GM18909 (cell line): ENCODE measurements at regions not wholly inside any gene's neighbourhood (a gene's known extent, or its start where the extent isn't known, plus 50 kb on each side); places are given as distances from the start of the nearest gene placed in this dataset.
"Not testable (repeated sequence)": the region's sequence is repeated elsewhere in the genome, so short reads cannot be mapped to it uniquely, and the experiment has no call there.

Source experiments
- ATAC-seq: cut with Tn5 transposase; IDR thresholded peaks from one replicate; pipeline ENCODE4 v1.9.1; 2021; ENCODE audit warnings: mild to moderate bottlenecking; ENCODE audit not compliant: unreplicated experiment, poor library complexity

DNA sequence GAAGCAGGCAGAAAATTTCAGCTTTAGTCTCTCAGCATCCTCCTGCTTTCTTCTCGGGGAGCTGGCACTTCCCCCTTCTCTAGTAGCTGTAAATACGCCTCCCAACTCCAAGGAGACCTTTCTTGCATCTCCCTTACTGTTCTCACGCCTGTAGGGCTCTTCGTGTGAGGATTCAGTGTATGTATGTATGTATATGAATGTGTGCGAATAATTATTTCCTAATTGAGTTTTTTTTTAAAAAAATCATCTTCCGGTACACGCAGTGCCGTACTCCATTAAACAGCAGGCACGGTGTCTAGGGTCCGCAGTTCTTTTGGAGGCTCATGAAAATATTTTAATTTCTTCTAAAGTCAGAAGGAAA, 85.4 kb downstream of the HFE start:
- peak; percentile 18 for ATAC-seq

GRCh38 chr6:26173836-26174145, 86.6 kb downstream of the HFE start:
- no peak for ATAC-seq

- no peak for ATAC-seq
Measured at GRCh38 chr6:26175033-26175427, 87.8 kb downstream of the HFE start.

DNA sequence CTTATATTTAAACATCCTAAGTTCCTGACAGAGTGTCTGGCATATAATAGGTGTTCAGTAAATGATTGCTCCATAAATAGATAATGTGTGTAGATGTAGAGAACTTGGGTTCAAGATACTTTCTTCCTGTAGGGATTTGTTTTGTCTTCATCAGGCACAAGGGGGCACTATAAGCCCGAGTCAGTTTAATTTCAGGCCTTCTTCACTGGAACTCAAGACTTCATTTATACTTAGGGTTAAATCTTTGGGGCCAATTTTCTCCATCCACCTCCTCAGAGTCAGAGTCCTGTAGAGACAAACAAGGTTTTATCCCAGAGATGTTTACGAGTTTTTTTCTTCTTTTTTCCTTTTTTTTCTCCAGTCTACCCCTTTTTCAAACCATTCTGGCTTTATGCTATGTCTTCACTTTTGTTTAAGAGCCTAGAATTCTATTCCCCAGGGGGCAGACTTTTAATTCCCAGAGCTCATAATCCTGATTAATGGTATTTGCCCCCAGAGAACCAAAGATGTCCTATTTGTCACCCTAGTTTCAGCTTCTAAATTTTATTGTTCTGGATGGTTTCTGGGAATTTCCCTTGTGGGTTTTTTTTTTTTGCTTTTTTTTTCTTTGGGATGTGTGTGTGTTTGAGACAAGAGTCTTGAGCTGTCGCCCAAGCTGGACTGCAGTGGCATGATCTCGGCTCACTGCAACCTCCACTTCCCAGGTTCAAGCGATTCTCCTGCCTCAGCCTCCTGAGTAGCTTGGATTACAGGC, 88.4 kb downstream of the HFE start:
- ATAC-seq, result no peak

GRCh38 chr6:26179675-26180074, 92.4 kb downstream of the HFE start:
- ATAC-seq, result no peak

GRCh38 chr6:26180346-26180745, 93.1 kb downstream of the HFE start:
- no peak for ATAC-seq

DNA sequence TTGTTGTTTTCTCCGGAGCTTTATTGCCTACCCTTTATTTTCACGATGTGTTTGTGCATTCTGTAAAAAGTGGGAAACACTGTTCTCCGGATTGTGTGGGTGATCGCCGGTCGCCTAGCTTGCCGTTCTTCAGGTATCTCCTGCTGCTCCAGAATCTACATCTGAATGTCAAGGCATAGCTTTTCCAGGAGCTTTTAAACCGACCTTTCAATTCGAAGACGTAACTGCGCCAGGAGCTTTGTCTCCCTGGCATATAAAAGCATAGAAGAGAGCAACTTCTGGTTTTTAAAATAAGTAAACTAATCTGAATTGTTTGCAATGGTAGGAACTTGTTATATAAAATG, 96.0 kb downstream of the HFE start:
- ATAC-seq, result no peak

- ATAC-seq, result peak; percentile 53
Measured at GRCh38 chr6:26183581-26184366, 96.5 kb downstream of the HFE start.

DNA sequence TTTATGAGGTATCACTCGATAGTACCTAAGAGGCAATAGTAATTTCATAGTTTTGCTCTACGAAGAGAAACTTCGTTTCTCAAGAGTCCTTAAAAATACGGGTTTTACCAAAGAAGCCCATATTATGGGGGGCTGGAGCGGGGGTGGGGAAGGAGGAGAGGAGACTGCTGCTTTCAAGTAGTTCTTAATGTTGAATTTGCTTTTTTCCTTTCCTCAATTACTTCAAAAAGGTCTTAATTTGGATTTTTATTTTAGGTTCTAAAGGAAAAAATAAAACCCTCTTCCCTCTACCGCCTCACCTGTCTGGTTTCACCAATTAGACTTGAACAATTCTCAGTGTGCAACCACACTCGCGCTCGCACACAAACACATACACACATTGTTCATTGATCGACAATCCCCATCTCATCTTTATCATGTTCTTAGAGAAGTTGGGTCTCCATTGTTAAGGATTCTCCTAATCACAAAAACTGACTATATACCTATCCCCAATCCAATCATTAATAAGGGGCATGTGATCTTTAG, 97.2 kb downstream of the HFE start:
- ATAC-seq, result no peak

DNA sequence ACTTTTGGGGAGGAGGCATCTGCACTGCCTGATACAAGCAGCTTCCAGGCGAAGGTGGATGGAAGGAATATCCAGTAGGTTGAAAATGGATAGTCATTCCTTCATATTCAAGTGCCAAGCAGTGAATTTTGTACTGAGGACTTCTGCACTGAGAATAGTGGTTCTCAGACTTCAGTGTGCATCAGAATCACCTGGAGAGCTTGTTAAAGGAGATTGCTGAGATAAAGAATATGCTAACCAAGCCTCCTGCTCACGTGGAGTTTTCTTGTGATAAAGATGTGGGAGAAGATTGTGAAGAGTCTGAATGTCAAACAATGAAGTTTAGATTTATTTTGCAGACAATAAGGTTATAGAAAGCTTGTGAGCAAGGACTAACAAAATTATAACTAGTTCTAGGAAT, 97.8 kb downstream of the HFE start:
- ATAC-seq, result no peak

- no peak for ATAC-seq
Measured at GRCh38 chr6:26185802-26186201, 98.6 kb downstream of the HFE start.

GRCh38 chr6:26186652-26187051, 99.4 kb downstream of the HFE start:
- no peak for ATAC-seq

DNA sequence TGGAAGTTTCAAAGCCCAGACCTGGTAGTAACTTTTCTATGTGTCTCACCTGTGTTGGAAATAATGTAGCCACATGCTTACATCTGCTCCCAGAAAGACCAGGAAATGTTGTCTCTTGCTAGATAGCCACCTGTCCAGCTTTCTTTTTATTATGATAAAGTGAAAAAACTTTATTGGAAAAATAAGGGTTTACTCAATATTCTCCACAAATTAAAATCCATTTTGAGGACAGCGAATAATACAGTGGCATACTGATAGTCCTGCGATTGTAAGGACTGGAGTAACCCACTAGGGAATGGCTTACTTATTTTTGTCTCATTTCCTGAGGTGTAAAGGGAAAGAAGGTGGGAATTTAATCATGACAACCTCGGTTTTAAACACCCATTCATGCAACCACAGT, 100.1 kb downstream of the HFE start:
- ATAC-seq, result no peak

DNA sequence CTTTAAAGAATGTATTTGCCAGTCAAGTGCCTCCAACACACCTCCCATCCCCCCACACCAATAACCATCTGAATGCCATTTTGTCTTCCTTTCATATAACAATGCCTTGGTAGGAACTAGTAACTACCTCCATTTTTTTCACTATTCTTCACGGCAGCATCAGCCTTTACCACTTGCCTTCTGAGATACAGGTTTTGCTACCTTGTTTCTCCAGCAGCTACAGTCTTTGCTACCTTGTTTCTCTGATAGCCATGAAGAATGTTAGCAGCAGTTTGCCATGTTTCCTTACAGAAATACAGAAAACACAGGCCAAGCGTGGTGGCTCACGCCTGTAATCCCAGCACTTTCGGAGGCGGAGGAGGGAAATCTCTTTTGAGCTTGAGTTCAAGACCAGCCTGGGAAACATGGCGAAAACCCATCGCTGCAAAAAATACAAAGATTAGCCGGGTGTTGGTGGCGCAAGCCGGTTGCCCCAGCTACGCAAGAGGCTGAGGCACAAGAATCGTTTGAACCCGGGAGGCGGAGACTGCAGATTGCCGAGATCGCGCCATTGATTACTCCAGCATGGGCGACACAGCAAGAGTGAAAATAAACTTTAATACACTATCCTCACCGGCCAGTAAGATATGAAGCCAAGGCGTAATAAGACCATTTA, 100.9 kb downstream of the HFE start:
- peak; percentile 17 for ATAC-seq

DNA sequence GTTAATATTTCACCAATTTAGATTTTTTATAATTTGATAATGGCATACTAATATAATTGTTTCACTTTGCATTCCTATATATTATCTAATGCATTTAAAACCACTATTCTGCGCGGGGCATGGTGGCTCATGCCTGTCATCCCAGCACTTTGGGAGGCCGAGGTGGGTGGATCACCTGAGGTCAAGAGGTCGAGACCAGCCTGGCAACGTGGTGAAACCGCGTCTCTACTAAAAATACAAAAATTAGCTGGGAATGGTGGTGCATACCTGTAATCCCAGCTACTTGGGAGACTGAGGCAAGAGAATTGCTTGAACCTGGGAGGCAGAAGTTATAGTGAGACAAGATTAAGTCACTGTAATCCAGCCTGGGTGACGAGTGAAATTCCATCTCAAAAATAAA, 104.3 kb downstream of the HFE start:
- not testable (repeated sequence) for ATAC-seq

- no peak for ATAC-seq
Measured at GRCh38 chr6:26193467-26194328, 106.5 kb downstream of the HFE start.

DNA sequence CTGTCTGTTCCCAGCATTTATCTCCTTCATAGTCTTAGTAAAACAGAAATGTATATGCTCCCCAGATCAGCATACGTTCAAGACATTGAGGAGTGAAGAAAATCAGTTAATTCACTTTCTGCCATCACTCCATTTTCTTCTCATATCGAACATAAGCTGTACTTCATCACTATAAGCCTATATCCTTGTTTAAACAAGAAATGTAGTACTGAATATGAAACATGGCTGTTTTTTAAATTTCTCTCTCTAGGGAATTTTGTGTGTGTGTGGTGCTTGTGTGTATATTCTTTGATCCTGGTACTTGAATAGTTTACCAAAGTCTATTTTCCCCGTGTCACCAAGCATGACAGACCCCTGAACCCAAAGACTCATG, 107.1 kb downstream of the HFE start:
- ATAC-seq, result no peak

DNA sequence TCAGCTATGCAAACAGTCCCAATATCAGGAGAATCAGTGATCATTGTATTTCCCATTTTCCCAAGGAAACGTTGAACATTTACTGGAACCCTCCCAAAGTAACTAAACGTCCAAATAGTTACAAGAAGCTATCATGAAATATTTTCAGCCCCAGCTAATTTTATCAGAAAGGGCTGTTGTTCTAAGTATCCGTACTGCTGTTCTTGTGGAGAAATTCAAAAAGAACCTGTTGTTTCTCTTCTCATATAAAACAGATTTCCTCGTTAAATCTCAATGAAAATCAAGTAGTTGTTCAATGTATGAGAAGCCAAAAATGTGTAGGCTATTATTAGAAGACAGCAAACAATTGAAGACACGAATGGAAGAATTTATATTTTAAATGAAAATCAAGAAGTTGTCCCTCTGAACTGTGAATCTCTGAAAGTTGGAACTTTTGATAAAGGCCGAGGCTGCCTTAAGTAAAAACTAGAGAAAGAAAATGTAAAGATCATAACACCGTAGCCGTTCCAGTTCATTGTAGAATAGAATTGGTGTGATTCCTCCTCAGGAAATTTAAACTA, 107.7 kb downstream of the HFE start:
- ATAC-seq, result no peak

DNA sequence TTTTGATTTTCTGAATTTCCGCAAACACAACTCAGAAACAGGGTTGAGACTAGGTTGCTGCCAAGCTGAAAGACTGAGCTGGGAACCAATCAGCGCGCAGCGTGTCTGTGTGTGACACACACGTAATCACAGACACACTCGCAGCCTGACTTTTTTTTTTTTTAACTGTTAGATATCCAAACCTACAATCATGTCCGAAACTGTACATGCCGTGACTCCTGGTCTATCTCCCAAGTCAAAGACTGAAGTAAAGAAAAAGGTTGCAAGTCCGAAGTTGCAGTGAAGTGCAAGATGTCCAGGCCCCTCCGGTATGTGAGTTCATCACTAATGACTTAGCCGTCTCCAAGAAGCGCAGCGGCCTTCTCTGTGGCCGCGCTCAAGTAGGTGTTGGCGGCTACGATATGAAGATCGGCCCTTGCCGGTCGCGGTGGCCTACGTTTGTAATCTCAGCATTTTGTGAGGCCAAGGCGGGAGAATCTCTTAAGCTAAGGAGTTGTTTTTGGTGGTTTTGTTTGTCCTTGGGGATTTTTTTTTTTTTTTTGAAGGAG, 108.2 kb downstream of the HFE start:
- peak; percentile 26 for ATAC-seq
